Non-pigmented ciliary epithelial cell (primary cell): ENCODE measurements at regions not wholly inside any gene's neighbourhood (a gene's known extent, or its start where the extent isn't known, plus 50 kb on each side); places are given as distances from the start of the nearest gene placed in this dataset.

ENCODE experiments used
- DNase-seq: peaks from one replicate; pipeline ENCODE4 v3.0.0-alpha.2; 2010; ENCODE audit warnings: low read depth

GRCh38 chr10:4074545-4075407 lies 289.8 kb upstream of the KLF6 start:
- DNase-seq = no peak

- no peak for DNase-seq
Observed at GRCh38 chr10:4073912-4074311, 288.9 kb upstream of the KLF6 start.

GRCh38 chr10:4070921-4071660 lies 286.1 kb upstream of the KLF6 start:
- no peak for DNase-seq

DNA sequence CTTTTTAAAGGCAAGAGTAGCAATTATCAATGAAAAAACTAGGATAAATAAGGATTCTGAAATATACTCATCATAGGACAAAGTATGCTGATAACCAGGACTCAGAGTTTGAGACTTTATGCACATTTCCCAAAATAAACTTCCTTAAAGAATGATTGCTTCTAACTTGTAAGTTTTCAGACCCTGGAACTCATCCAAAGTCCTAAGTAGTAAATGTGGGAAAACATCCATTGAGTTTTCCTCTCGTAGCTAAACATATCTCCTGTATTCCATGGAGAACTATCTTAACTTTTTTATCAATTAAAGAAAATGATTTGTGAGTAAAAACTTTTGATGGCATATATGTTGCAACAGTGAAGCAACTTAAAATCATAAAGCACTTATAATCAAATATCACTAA lies 285.2 kb upstream of the KLF6 start:
- no peak for DNase-seq

GRCh38 chr10:4069491-4069890 lies 284.5 kb upstream of the KLF6 start:
- DNase-seq = no peak

- DNase-seq = no peak
Observed at GRCh38 chr10:4068629-4069028, 283.6 kb upstream of the KLF6 start.

- DNase-seq = no peak
Observed at GRCh38 chr10:4067931-4068561, 283.0 kb upstream of the KLF6 start.

- no peak for DNase-seq
Observed at GRCh38 chr10:4067531-4067930, 282.5 kb upstream of the KLF6 start.

GRCh38 chr10:4066581-4067390 lies 281.8 kb upstream of the KLF6 start:
- DNase-seq = no peak

DNA sequence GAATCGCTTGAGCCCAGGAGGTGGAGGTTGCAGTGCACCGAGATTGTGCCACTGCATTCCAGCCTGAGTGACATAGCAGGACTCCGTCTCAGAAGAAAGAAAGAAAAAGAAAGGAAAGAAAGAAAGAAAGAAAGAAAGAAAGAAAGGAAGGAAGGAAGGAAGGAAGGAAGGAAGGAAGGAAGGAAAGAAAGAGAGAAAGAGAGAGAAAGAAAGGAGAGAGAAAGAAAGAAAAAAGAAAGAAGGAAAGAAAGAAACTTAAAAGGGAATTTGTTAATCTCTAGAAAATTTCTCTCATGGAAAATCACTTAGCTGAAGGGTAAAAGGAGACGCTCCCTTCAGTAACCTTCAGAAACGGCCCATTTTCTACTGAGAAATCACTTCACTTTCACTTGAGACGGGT lies 279.5 kb upstream of the KLF6 start:
- no peak for DNase-seq

DNA sequence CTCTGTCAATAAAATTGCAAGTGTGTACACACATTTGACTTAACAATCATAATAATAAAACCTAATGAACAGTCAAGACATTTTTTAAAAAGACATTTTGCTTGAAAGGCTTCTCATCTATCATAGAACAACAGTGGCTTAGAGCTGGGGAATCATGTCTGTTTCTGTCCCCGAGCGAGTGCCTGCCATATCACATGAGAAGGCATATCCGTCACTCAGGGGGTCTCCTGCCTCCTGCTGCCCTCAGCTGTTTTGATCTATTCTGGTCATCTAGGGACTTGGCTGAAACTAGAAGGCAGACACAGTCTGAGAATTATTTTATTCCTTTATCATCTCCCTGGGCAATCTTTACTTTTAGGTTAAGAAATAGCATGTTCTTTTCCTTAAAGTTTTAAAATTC lies 278.7 kb upstream of the KLF6 start:
- no peak for DNase-seq

GRCh38 chr10:4062751-4063150 lies 277.7 kb upstream of the KLF6 start:
- no peak for DNase-seq

DNA sequence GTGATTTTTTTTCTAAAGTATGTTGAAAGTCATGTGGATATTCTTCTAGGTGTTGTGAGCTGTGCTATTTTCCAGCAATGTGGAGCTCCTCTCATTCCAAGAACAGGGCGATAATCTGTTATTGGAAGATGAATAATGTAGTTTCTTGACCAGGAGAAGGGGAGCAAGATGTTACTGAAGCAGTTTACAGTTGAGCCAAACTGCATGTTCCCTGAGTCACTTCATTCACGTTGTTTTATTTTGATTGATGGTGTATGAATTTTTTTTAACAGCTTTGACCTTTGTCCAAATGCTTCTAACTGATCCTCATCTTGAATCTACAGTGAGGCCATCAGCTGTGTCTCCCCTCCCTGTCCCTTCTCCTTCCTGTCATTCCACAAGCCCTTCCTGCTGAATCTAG lies 277.1 kb upstream of the KLF6 start:
- DNase-seq = no peak

GRCh38 chr10:4061441-4061951 lies 276.5 kb upstream of the KLF6 start:
- DNase-seq = no peak

GRCh38 chr10:4059471-4060138 lies 274.6 kb upstream of the KLF6 start:
- DNase-seq = no peak

DNA sequence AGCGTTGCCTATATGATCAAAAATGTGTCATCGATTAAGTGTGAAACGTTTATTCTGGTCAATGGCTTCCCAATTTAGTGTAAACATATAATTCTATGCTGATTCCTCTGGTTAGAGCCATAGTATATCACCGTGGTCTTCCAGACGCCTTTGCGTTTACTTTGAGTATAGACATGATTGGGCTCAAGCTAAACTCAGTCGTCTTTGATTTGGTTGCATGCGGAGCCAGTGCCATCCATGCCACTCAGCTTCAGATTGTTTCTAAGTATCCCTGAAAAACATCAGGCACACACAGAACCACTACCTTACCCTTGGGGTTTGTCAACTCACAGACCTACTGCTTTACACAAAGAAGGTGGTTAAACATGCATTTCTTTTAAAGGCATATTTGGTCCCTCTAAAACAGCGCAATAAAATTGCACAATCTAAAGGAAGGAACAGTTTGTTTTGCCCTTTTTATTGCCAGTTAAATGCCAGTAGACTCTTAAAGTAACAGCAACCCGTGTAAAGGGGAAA lies 273.6 kb upstream of the KLF6 start:
- DNase-seq = no peak

- DNase-seq = no peak
Observed at GRCh38 chr10:4057725-4058513, 272.9 kb upstream of the KLF6 start.

GRCh38 chr10:4057021-4057420 lies 272.0 kb upstream of the KLF6 start:
- DNase-seq = no peak

- DNase-seq = no peak
Observed at GRCh38 chr10:4054656-4055435, 269.8 kb upstream of the KLF6 start.

- no peak for DNase-seq
Observed at GRCh38 chr10:4053940-4054339, 268.9 kb upstream of the KLF6 start.
